ENCODE measurements at regions not wholly inside any gene's neighbourhood (a gene's known extent, or its start where the extent isn't known, plus 50 kb on each side); places are given as distances from the start of the nearest gene placed in this dataset.

DNA sequence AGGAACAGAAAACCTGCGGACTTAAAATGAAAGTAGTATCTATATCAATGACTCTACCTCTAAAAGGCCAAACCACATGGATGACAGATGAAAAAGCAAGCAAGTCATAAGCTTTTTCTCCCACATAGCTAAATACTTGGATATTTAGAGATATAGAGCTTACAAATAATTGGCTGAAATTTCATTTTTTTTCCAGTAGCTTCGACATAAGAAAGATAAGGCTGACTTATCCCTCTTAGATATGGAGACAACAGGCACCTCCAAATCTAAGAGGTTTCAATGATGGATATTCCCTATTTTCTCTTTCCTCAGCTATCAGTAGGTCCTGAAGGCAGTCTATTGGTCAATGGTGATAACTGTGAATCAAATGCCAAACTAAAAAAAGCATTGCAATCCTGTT lies 460.3 kb downstream of the MEIS1 start:
- no peak for DNase-seq (ENCODE audit: low spot score)

DNA sequence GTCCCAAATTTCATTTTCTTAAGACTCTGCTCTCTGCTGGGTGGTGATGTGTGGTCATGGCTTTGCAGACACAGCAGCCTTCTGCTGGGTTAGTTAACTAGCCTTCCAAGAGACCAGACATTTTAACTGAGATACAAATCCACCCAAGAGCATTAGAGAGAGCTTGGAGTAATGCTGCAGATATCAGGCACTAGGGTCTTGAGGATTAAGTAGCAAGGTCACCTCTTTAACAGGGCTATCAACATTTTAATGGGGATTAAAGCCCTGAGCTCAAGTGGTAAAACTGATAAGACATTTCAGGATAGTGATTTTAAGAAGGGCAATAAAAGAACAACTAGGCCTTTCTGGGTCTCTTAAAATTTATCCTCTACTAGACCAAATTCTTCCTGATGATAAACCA lies 461.2 kb downstream of the MEIS1 start:
- no peak for DNase-seq (ENCODE audit: low spot score)

DNA sequence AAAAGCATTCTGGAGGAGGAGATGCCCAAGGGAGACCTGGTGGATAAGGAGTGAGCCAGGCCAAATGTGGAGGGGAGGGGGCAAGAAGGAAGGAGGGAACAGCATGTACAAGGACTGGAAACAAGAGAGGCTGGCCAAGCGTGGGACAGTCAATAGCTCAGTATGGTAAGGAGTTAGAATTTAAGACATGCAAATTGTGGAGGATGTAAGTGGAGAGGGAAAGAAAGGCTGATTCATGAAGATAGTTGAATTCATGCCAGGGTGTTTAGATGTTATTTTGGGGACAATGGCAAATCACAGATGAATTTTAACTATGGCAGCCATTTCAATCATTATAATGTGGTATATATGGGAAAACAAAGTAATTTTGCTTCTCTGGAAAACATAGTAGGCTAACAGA lies 462.3 kb downstream of the MEIS1 start:
- DNase-seq (ENCODE audit: low spot score) = no peak

DNA sequence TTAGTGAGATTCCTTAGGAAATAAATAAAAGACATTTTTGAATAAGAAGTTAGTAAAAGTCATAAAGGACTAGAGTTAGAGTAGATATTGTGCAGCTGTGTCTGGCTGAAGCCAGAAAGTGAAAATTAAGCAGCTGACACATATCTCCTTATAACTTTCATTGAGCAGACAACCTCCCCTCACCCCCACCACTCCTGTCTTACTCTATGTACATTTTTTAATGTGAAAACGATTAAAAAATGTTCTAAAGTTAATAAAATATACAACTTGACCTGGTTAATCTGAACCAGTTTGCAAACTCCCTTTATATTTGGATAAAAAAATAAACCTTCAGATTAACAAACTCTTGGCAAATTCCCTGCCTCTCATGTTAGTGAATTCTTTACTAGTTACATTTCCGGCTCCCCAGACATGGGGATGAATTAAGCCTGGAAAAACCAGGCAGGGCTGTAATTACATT lies 462.8 kb downstream of the MEIS1 start:
- DNase-seq (ENCODE audit: low spot score) = no peak

- DNase-seq (ENCODE audit: low spot score) = no peak
These were observed 464.2 kb downstream of the MEIS1 start for GRCh38 chr2:66899109-66899508.

GRCh38 chr2:66899648-66900047 lies 464.7 kb downstream of the MEIS1 start:
- DNase-seq (ENCODE audit: low spot score) = peak; percentile 29

- no peak for DNase-seq (ENCODE audit: low spot score)
These were observed 466.4 kb downstream of the MEIS1 start for GRCh38 chr2:66901344-66901743.

GRCh38 chr2:66903183-66903582 lies 468.3 kb downstream of the MEIS1 start:
- DNase-seq (ENCODE audit: low spot score) = no peak

- no peak for DNase-seq (ENCODE audit: low spot score)
These were observed 469.0 kb downstream of the MEIS1 start for GRCh38 chr2:66903745-66904465.

DNA sequence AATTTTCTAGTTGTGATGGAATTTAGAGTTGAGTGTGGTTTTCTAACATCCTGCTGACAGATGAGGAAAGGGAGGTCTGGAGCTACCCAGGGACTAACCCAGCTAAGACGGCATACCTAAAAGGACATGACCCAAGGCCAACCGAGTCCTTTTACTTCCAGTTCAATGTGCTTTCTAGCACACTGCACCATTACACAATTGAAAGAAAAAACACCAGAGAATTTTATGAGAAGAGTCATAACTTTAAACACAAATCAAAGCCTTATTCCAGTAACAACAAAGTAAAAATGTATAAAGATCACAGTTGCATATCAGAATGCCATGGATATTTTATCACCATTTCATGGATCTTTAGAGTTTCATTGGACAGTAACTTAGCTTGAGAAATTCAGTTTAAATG lies 480.3 kb downstream of the MEIS1 start:
- no peak for DNase-seq (ENCODE audit: low spot score)

GRCh38 chr2:66919286-66919685 lies 477.8 kb upstream of the ETAA1 start:
- DNase-seq (ENCODE audit: low spot score) = no peak

- no peak for DNase-seq (ENCODE audit: low spot score)
These were observed 476.7 kb upstream of the ETAA1 start for GRCh38 chr2:66920415-66920814.

- DNase-seq (ENCODE audit: low spot score) = peak; percentile 13
These were observed 472.0 kb upstream of the ETAA1 start for GRCh38 chr2:66925128-66925527.

- no peak for DNase-seq (ENCODE audit: low spot score)
These were observed 470.5 kb upstream of the ETAA1 start for GRCh38 chr2:66926594-66927112.

GRCh38 chr2:66929632-66930338 lies 467.3 kb upstream of the ETAA1 start:
- peak; percentile 61 for DNase-seq (ENCODE audit: low spot score)

DNA sequence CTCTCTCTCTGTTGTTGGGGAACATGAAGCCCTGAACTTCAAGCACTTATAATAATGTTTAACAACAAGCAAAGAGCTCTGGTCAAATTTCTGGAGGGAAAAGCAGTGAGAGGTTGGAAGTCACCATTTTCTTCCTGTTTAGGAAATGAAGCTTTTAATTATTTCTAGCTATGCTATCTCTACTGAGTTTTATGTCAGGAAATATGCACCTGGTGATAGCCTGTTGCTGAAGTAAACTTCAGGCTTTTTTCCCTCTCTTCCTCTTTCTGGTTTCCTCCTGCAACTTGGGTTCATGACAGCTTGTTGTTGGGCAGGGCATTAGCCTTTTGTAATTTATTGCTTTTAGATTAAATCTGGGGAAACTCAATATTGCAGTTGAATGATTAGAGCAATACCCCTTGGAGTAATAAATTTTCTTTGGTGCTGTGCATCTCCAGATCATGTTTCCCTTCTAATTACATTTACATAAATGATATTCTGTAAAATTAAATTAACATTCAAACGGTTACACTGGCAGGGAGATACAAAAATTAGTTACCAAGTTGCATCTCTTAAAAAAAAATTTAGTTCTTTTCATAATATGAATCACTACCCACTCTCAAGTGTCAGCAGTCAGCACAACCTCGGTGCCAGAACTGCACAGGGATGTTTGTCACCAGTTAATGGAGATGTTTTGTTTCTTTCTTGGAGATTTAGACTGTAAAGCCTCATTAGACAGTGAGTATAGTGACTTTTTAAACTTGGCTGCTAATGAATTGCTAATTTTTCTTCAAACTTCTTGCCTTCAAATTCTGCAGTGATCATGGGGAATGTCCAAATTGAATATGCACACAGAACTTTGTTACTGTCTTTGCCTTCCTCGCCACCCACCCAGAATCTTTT lies 466.6 kb upstream of the ETAA1 start:
- no peak for DNase-seq (ENCODE audit: low spot score)

- DNase-seq (ENCODE audit: low spot score) = no peak
These were observed 458.6 kb upstream of the ETAA1 start for GRCh38 chr2:66938471-66938967.

GRCh38 chr2:66940080-66940479 lies 457.1 kb upstream of the ETAA1 start:
- no peak for DNase-seq (ENCODE audit: low spot score)

DNA sequence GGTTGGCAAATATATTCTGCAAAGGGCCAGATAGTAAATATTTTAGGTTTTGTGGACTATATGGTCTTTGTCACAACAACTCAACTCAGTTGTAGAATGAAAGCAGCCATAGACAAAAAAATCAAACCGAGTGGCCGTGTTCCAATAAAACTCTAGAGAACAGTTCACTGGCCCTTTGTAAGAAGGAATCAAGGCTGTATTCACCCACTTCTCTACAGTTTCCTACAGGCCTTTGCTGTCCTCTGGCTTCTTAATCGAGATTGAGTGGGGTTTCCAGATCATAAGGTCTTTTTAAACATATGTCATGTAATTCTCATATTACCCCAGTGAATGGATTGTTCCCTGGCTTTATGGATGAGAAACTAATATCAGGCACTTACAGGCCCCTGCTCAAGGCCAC lies 448.9 kb upstream of the ETAA1 start:
- no peak for DNase-seq (ENCODE audit: low spot score)

GRCh38 chr2:66957198-66957597 lies 439.9 kb upstream of the ETAA1 start:
- DNase-seq (ENCODE audit: low spot score) = no peak

DNA sequence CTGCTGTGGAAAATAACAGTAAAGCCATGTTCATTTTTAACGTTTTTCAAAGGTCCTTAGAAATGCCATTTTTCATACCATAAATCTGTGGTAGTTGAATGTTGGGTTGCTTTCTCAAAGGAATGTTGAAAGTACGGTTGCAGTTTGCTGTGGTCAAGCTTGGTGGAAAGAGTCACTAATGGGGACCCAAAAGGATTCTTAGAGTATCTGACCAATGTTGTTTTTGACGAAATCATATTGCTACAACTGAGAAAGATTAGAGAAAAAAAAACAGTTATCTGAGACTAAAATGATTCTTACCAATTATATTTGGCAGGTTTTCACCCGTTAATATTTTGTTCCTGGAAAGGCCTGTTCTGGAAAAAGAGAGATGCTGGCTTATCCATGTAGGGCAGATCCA lies 439.5 kb upstream of the ETAA1 start:
- no peak for DNase-seq (ENCODE audit: low spot score)

DNA sequence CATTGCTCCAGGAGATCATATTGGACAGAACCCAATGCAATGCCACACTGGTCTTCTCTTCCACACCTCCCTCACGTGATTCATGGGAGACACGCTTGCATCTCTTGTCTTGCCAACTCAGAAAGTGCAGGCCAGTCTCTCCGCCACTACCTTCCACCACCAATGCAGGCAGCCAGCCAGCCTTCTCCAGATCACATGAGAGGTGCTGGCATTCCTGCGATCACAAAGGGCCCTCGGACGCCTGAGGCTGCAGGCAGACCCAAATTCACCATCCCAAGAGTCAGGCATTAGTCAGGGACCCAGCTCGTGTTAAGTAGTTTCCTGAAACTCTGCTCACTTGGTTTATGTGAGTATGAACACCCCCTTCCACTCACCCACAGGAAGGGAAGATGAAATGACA lies 437.0 kb upstream of the ETAA1 start:
- DNase-seq (ENCODE audit: low spot score) = no peak

Measured in AG08396 (cell line).